ENCODE measurements at regions not wholly inside any gene's neighbourhood (a gene's known extent, or its start where the extent isn't known, plus 50 kb on each side); places are given as distances from the start of the nearest gene placed in this dataset.

DNA sequence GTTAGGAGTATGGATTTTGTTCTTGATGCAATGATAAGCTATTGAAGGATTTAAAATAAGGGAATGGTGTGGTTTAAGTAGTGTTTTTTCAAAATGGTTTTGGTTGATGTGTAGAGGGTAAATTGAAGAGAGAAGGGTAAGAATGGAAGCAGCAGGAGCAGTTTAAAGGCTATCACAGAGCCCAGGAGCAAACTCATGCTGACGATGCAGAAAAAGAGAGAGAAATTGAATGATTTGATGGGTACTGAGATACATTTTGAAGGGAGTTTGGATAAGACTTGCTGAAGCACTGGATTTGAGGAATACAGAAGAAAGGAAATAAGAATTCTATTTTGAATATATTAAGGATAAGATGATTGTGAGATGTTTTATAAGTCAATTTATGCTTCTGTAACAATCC is 300.8 kb upstream of the LYPLAL1 start:
- TF ChIP-seq, protein P1, sequence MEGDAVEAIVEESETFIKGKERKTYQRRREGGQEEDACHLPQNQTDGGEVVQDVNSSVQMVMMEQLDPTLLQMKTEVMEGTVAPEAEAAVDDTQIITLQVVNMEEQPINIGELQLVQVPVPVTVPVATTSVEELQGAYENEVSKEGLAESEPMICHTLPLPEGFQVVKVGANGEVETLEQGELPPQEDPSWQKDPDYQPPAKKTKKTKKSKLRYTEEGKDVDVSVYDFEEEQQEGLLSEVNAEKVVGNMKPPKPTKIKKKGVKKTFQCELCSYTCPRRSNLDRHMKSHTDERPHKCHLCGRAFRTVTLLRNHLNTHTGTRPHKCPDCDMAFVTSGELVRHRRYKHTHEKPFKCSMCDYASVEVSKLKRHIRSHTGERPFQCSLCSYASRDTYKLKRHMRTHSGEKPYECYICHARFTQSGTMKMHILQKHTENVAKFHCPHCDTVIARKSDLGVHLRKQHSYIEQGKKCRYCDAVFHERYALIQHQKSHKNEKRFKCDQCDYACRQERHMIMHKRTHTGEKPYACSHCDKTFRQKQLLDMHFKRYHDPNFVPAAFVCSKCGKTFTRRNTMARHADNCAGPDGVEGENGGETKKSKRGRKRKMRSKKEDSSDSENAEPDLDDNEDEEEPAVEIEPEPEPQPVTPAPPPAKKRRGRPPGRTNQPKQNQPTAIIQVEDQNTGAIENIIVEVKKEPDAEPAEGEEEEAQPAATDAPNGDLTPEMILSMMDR (IDR thresholded peaks at IDR 0.05): no peak
- no peak for TF ChIP-seq EP300 (IDR thresholded peaks at IDR 0.05)
- no peak for TF ChIP-seq POLR2A (IDR thresholded peaks at IDR 0.05)

Measured in ovary (tissue), 3 donors.